ENCODE measurements at regions not wholly inside any gene's neighbourhood (a gene's known extent, or its start where the extent isn't known, plus 50 kb on each side); places are given as distances from the start of the nearest gene placed in this dataset.

DNA sequence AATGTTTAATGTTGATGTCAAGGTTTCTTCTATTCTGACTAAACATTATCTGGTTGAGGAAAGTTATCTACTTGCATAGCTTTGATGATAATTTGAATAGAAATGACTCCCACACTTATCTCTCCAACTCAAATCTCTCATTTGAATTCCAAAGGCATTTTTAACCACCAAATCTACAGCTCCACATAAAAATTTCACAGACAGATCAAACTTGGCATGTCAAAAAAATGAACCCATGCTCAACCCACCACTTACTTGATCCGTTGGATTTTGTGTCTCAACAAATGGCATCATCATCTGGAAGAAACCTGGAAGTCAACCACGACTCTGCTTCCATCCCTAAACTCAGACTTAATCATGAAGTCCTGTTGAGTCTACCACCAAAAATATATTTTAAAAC lies 1050.4 kb downstream of the EFNB2 start:
- Histone ChIP-seq H3K79me1 (ENCODE audit: low read depth in 1 of 2, low read length in 2 of 2) (no peaks in the 10 kb centered on the region), H3K14ac (replicated peaks; ENCODE audit: low read depth, low read length) (no peak overlapping the region), H2BK20ac (ENCODE audit: low read depth, low read length) (no peak overlapping the region), H3K4me1 (ENCODE audit: control insufficient read depth, insufficient read depth, low read length) (no peaks in the 10 kb centered on the region), H3K36me3 (ENCODE audit: control insufficient read depth, insufficient read depth, low read length) (no peaks in the 10 kb centered on the region), H3K4ac (ENCODE audit: low read depth, low read length) (no peak overlapping the region), H4K91ac (ENCODE audit: insufficient read depth, low read depth, low read length) (no peak overlapping the region), H3K9me3 (ENCODE audit: control insufficient read depth, insufficient read depth, low read length) (no peaks in the 10 kb centered on the region), H3K4me3 (ENCODE audit: insufficient read depth, low read depth, low read length) (no peak overlapping the region), H2BK120ac (ENCODE audit: low read depth, low read length) (no peak overlapping the region), H2AFZ (replicated peaks; ENCODE audit: low read length, poor library complexity) (no peak overlapping the region), H3K4me2 (ENCODE audit: low read depth, low read length) (no peak overlapping the region), H3K9ac (ENCODE audit: low read depth, low read length) (no peak overlapping the region), H2BK5ac (ENCODE audit: low read depth, low read length, poor library complexity, severe bottlenecking) (no peak overlapping the region), H2BK15ac (ENCODE audit: low read depth, low read length) (no peak overlapping the region), H3K56ac (ENCODE audit: extremely low read depth, insufficient read depth, low read length) (no peak overlapping the region), H4K5ac (ENCODE audit: low read depth, low read length) (no peak overlapping the region), H4K20me1 (ENCODE audit: insufficient read depth, low read length) (no peaks in the 10 kb centered on the region), H3K18ac (ENCODE audit: low read depth, low read length) (no peak overlapping the region), H4K8ac (ENCODE audit: low read depth in 2 of 2, low read length in 2 of 2) (no peak overlapping the region), H3K23ac (ENCODE audit: low read depth, low read length) (no peak overlapping the region), H2AK9ac (replicated peaks; ENCODE audit: low read depth, low read length, poor library complexity) (no peak overlapping the region), H3K27me3 (ENCODE audit: control insufficient read depth, insufficient read depth, low read length) (no peaks in the 10 kb centered on the region; the same call in 1 of the 2 replicates), H2AK5ac (ENCODE audit: low read depth, low read length) (no peak overlapping the region), H3K9me1 (ENCODE audit: insufficient read depth, low read length) (no peaks in the 10 kb centered on the region), H3K27ac (ENCODE audit: insufficient read depth, low read length) (no peak overlapping the region)
- ATAC-seq (ENCODE audit: low read depth) (no peak), DNase-seq (no peak)
- TF ChIP-seq SMC3 (IDR thresholded peaks at IDR 0.05; ENCODE audit: low read depth, low read length) (no peak), FOS (IDR thresholded peaks at IDR 0.05; ENCODE audit: low read depth, low read length) (no peak), MAZ (IDR thresholded peaks at IDR 0.05; ENCODE audit: borderline replicate concordance, low read depth, low read length) (no peak), RFX5 (IDR thresholded peaks at IDR 0.05; ENCODE audit: low read depth, low read length) (no peak), CHD1 (IDR thresholded peaks at IDR 0.05; ENCODE audit: low read depth, low read length) (no peak), RCOR1 (IDR thresholded peaks at IDR 0.05; ENCODE audit: insufficient replicate concordance, low read length) (no peak), BHLHE40 (IDR thresholded peaks at IDR 0.05; ENCODE audit: low read depth, low read length) (no peak), MAFK (IDR thresholded peaks at IDR 0.05; ENCODE audit: low read depth, low read length) (no peak), POLR2A (IDR thresholded peaks at IDR 0.05; ENCODE audit: low read depth, low read length) (no peak), MXI1 (IDR thresholded peaks at IDR 0.05; ENCODE audit: borderline replicate concordance, low read depth, low read length) (no peak), NFE2L2 (IDR thresholded peaks at IDR 0.05; ENCODE audit: low read depth, low read length) (no peak)
- TF ChIP-seq, protein P1, sequence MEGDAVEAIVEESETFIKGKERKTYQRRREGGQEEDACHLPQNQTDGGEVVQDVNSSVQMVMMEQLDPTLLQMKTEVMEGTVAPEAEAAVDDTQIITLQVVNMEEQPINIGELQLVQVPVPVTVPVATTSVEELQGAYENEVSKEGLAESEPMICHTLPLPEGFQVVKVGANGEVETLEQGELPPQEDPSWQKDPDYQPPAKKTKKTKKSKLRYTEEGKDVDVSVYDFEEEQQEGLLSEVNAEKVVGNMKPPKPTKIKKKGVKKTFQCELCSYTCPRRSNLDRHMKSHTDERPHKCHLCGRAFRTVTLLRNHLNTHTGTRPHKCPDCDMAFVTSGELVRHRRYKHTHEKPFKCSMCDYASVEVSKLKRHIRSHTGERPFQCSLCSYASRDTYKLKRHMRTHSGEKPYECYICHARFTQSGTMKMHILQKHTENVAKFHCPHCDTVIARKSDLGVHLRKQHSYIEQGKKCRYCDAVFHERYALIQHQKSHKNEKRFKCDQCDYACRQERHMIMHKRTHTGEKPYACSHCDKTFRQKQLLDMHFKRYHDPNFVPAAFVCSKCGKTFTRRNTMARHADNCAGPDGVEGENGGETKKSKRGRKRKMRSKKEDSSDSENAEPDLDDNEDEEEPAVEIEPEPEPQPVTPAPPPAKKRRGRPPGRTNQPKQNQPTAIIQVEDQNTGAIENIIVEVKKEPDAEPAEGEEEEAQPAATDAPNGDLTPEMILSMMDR (conservative IDR thresholded peaks at IDR 0.05; ENCODE audit: low read depth, low read length), result no peak
- TF ChIP-seq, protein P2, sequence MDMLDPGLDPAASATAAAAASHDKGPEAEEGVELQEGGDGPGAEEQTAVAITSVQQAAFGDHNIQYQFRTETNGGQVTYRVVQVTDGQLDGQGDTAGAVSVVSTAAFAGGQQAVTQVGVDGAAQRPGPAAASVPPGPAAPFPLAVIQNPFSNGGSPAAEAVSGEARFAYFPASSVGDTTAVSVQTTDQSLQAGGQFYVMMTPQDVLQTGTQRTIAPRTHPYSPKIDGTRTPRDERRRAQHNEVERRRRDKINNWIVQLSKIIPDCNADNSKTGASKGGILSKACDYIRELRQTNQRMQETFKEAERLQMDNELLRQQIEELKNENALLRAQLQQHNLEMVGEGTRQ (IDR thresholded peaks at IDR 0.05; ENCODE audit: low read depth, low read length), result no peak
- TF ChIP-seq, protein P3, sequence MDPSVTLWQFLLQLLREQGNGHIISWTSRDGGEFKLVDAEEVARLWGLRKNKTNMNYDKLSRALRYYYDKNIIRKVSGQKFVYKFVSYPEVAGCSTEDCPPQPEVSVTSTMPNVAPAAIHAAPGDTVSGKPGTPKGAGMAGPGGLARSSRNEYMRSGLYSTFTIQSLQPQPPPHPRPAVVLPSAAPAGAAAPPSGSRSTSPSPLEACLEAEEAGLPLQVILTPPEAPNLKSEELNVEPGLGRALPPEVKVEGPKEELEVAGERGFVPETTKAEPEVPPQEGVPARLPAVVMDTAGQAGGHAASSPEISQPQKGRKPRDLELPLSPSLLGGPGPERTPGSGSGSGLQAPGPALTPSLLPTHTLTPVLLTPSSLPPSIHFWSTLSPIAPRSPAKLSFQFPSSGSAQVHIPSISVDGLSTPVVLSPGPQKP (IDR thresholded peaks at IDR 0.05; ENCODE audit: borderline replicate concordance, low read depth, low read length), result no peak
- no TSS peak for BruUV-seq (replicated peaks)
- CTCF ChIA-PET, result no interaction called here
- dilution Hi-C loops (cut with HindIII; ENCODE audit: low sequenced_read_pairs, unreplicated experiment), result no loop called here
- in situ Hi-C loops (cut with MboI; ENCODE audit: low sequenced_read_pairs), result no loop called here
- POLR2A ChIA-PET (ENCODE audit: unreplicated experiment), result no interaction called here
- WGBS, 2 experiments (ENCODE audit: extremely low coverage in 2 of 2, insufficient read length in 1 of 2), result 50% methylated on average over 1 of the region's 2 CpGs; no CpG with 5 or more reads in 1 of the 2 experiments
- intact Hi-C loops (cut with micrococcal nuclease), result no loop called here

Data from IMR-90 (cell line).